GM23338 (cell line): ENCODE measurements at regions not wholly inside any gene's neighbourhood (a gene's known extent, or its start where the extent isn't known, plus 50 kb on each side); places are given as distances from the start of the nearest gene placed in this dataset.

Source experiments
- ATAC-seq: fragments of 200-7000 bp; cut with Tn5 transposase; 3 replicates; pipeline ENCODE4 v1.9.1; 2020
- DNase-seq: peaks from one replicate; pipeline ENCODE4 v3.0.0-alpha.2; 2015; ENCODE audit warnings: low spot score
- H2AFZ ChIP-seq: fragments of 200-600 bp; sonication (generic); 2 replicates; pipeline ENCODE4 v1.8.0; 2016; ENCODE audit warnings: antibody characterized with exemption, mild to moderate bottlenecking, moderate library complexity
- H3F3A ChIP-seq: fragments of 200-600 bp; sonication (generic); replicated peaks from 2 replicates; pipeline ENCODE4 v1.8.0; 2017; ENCODE audit warnings: antibody characterized with exemption, mixed run types, low read depth
- H3K27ac ChIP-seq: fragments of 200-600 bp; sonication (generic); 2 replicates; pipeline ENCODE4 v1.6.1; 2016; ENCODE audit warnings: low read depth
- H3K27me3 ChIP-seq: fragments of 200-600 bp; sonication (generic); 2 replicates; pipeline ENCODE4 v1.8.0; 2016; ENCODE audit warnings: mild to moderate bottlenecking, mixed run types, moderate library complexity; ENCODE audit not compliant: insufficient read depth
- H3K36me3 ChIP-seq: fragments of 200-600 bp; sonication (generic); 2 replicates; pipeline ENCODE4 v1.8.0; 2016; ENCODE audit warnings: mild to moderate bottlenecking; ENCODE audit not compliant: insufficient read depth
- H3K4me1 ChIP-seq: fragments of 200-600 bp; sonication (generic); 2 replicates; pipeline ENCODE4 v1.8.0; 2016; ENCODE audit warnings: mild to moderate bottlenecking, moderate library complexity; ENCODE audit not compliant: insufficient read depth
- H3K4me2 ChIP-seq: fragments of 200-600 bp; sonication (generic); 2 replicates; pipeline ENCODE4 v1.7.1; 2017; ENCODE audit warnings: mixed run types
- H3K4me3 ChIP-seq: fragments of 200-600 bp; sonication (generic); 2 replicates; pipeline ENCODE4 v1.6.1; 2016; ENCODE audit warnings: mixed run types
- H3K79me2 ChIP-seq: fragments of 200-600 bp; sonication (generic); replicated peaks from 2 replicates; pipeline ENCODE4 v1.8.0; 2017; ENCODE audit warnings: mild to moderate bottlenecking; ENCODE audit not compliant: insufficient read depth
- H3K9me2 ChIP-seq: fragments of 200-600 bp; sonication (generic); 2 replicates; pipeline ENCODE4 v1.8.0; 2017; ENCODE audit not compliant: insufficient read depth
- H4K20me1 ChIP-seq: fragments of 200-600 bp; sonication (generic); replicated peaks from 2 replicates; pipeline ENCODE4 v1.8.0; 2017; ENCODE audit warnings: mild to moderate bottlenecking; ENCODE audit not compliant: insufficient read depth
- H3K27ac Mint-ChIP-seq: 2 replicates; pipeline ENCODE4 v1.8.0; 2020; ENCODE audit warnings: inconsistent platforms, mild to moderate bottlenecking, moderate library complexity, mixed read lengths
- H3K27me3 Mint-ChIP-seq: 3 replicates; pipeline ENCODE4 v1.8.0; 2022; ENCODE audit warnings: low read depth, mild to moderate bottlenecking, moderate library complexity, mixed read lengths, inconsistent platforms; ENCODE audit not compliant: insufficient read depth, poor library complexity
- H3K36me3 Mint-ChIP-seq: 3 replicates; pipeline ENCODE4 v1.8.0; 2021; ENCODE audit warnings: low read depth, mild to moderate bottlenecking, inconsistent platforms, moderate library complexity, mixed read lengths
- H3K4me1 Mint-ChIP-seq: 3 replicates; pipeline ENCODE4 v1.8.0; 2020; ENCODE audit warnings: mild to moderate bottlenecking, inconsistent platforms, mixed read lengths
- H3K4me3 Mint-ChIP-seq: 3 replicates; pipeline ENCODE4 v1.8.0; 2021; ENCODE audit warnings: moderate library complexity, mild to moderate bottlenecking, inconsistent platforms, mixed read lengths
- H3K9me3 Mint-ChIP-seq: 3 replicates; pipeline ENCODE4 v1.8.0; 2020; ENCODE audit warnings: moderate library complexity, mild to moderate bottlenecking, inconsistent platforms, mixed read lengths
- EZH2 ChIP-seq: fragments of 200-600 bp; sonication (generic); IDR thresholded peaks from one replicate; pipeline ENCODE4 v1.8.0; 2017; ENCODE audit warnings: antibody characterized with exemption, mild to moderate bottlenecking, low read depth; ENCODE audit not compliant: unreplicated experiment
- JUNB ChIP-seq: IDR thresholded peaks from one replicate; pipeline ENCODE4 v1.6.1; 2016; ENCODE audit warnings: antibody characterized with exemption; ENCODE audit not compliant: unreplicated experiment
- STAT1 ChIP-seq: IDR thresholded peaks from one replicate; pipeline ENCODE4 v1.6.1; 2016; ENCODE audit warnings: antibody characterized with exemption; ENCODE audit not compliant: unreplicated experiment
- ZNF462 ChIP-seq: fragments of 250-450 bp; sonication (Bioruptor Pico); IDR thresholded peaks from 2 replicates; pipeline ENCODE4 v1.5.0; 2020; ENCODE audit warnings: mild to moderate bottlenecking, moderate library complexity
- TF ChIP-seq, protein P1 (sequence below): IDR thresholded peaks from one replicate; pipeline ENCODE4 v1.6.1; 2018; ENCODE audit warnings: antibody characterized with exemption; ENCODE audit not compliant: unreplicated experiment
- TF ChIP-seq, protein P2 (sequence below): IDR thresholded peaks from 2 replicates; pipeline ENCODE4 v1.6.1; 2016; ENCODE audit warnings: antibody characterized with exemption
- TF ChIP-seq, protein P3 (sequence below), 2 experiments: fragments of 200-600 bp in 1 of 2; sonication (generic) in 1 of 2; conservative IDR thresholded peaks; 2 replicates each; pipeline versions ENCODE4 v1.5.1 to v1.6.1; 2016 to 2017; ENCODE audit warnings: antibody characterized with exemption in 2 of 2, low read depth in 2 of 2, mild to moderate bottlenecking in 2 of 2, moderate library complexity in 1 of 2

- Histone ChIP-seq H3K36me3 (no peaks in the 10 kb centered on the region), H3K4me3 (no peak overlapping the region)
Observed at GRCh38 chr9:116042321-116042720, 111.3 kb upstream of the PAPPA start.

DNA sequence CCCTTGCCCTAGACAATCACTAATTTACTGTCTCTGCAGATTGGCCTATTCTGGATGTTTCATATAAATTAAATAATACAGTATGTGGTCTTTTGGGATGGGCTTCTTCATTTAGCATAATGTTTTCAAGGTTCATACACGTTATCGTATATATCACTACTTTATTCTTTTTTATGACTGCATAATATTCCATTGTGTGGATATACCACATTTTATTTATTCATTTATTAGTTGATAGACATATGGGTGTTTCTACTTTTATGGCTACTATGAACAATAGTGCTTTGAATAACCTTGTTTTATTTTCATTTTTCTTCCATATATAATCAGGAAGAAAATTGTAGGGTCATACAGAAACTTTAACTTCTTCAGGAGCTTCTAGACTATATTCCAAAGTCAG lies 108.5 kb upstream of the PAPPA start:
- H3K4me1 ChIP-seq: no peaks in the 10 kb centered on the region
- H3K9me2 ChIP-seq: no peaks in the 10 kb centered on the region
- H3K4me3 Mint-ChIP-seq: no peak overlapping the region
- no peak overlapping the region for H3K27ac Mint-ChIP-seq
- no peaks in the 10 kb centered on the region; the same call in 2 of the 3 replicates for H3K9me3 Mint-ChIP-seq
- DNase-seq (no peak), ATAC-seq (no peak)
- H4K20me1 ChIP-seq: no peaks in the 10 kb centered on the region
- H3K36me3 ChIP-seq: no peaks in the 10 kb centered on the region
- H3K27me3 Mint-ChIP-seq: no peaks in the 10 kb centered on the region
- H3K27me3 ChIP-seq: no peaks in the 10 kb centered on the region
- H2AFZ ChIP-seq: no peak overlapping the region
- H3K27ac ChIP-seq: no peak overlapping the region
- H3K36me3 Mint-ChIP-seq: no peaks in the 10 kb centered on the region
- H3K79me2 ChIP-seq: no peaks in the 10 kb centered on the region
- H3K4me2 ChIP-seq: no peak overlapping the region
- no peaks in the 10 kb centered on the region for H3F3A ChIP-seq
- H3K4me3 ChIP-seq: no peak overlapping the region
- H3K4me1 Mint-ChIP-seq: no peaks in the 10 kb centered on the region
- TF ChIP-seq, protein P1, sequence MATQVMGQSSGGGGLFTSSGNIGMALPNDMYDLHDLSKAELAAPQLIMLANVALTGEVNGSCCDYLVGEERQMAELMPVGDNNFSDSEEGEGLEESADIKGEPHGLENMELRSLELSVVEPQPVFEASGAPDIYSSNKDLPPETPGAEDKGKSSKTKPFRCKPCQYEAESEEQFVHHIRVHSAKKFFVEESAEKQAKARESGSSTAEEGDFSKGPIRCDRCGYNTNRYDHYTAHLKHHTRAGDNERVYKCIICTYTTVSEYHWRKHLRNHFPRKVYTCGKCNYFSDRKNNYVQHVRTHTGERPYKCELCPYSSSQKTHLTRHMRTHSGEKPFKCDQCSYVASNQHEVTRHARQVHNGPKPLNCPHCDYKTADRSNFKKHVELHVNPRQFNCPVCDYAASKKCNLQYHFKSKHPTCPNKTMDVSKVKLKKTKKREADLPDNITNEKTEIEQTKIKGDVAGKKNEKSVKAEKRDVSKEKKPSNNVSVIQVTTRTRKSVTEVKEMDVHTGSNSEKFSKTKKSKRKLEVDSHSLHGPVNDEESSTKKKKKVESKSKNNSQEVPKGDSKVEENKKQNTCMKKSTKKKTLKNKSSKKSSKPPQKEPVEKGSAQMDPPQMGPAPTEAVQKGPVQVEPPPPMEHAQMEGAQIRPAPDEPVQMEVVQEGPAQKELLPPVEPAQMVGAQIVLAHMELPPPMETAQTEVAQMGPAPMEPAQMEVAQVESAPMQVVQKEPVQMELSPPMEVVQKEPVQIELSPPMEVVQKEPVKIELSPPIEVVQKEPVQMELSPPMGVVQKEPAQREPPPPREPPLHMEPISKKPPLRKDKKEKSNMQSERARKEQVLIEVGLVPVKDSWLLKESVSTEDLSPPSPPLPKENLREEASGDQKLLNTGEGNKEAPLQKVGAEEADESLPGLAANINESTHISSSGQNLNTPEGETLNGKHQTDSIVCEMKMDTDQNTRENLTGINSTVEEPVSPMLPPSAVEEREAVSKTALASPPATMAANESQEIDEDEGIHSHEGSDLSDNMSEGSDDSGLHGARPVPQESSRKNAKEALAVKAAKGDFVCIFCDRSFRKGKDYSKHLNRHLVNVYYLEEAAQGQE: no peak
- no peak for TF ChIP-seq ZNF462 (CRISPR knock-in tag)
- no peak for TF ChIP-seq EZH2
- TF ChIP-seq STAT1: no peak
- TF ChIP-seq, protein P2, sequence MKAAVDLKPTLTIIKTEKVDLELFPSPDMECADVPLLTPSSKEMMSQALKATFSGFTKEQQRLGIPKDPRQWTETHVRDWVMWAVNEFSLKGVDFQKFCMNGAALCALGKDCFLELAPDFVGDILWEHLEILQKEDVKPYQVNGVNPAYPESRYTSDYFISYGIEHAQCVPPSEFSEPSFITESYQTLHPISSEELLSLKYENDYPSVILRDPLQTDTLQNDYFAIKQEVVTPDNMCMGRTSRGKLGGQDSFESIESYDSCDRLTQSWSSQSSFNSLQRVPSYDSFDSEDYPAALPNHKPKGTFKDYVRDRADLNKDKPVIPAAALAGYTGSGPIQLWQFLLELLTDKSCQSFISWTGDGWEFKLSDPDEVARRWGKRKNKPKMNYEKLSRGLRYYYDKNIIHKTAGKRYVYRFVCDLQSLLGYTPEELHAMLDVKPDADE: no peak
- TF ChIP-seq JUNB: no peak

More at GRCh38 chr9:116042321-116042720, 111.3 kb upstream of the PAPPA start:
- H3K9me2 ChIP-seq: no peaks in the 10 kb centered on the region
- TF ChIP-seq, protein P3, sequence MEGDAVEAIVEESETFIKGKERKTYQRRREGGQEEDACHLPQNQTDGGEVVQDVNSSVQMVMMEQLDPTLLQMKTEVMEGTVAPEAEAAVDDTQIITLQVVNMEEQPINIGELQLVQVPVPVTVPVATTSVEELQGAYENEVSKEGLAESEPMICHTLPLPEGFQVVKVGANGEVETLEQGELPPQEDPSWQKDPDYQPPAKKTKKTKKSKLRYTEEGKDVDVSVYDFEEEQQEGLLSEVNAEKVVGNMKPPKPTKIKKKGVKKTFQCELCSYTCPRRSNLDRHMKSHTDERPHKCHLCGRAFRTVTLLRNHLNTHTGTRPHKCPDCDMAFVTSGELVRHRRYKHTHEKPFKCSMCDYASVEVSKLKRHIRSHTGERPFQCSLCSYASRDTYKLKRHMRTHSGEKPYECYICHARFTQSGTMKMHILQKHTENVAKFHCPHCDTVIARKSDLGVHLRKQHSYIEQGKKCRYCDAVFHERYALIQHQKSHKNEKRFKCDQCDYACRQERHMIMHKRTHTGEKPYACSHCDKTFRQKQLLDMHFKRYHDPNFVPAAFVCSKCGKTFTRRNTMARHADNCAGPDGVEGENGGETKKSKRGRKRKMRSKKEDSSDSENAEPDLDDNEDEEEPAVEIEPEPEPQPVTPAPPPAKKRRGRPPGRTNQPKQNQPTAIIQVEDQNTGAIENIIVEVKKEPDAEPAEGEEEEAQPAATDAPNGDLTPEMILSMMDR (conservative IDR thresholded peaks at IDR 0.05; ENCODE audit: low read depth in 2 of 2): no peak
- Mint-ChIP-seq H3K4me3 (no peak overlapping the region), H3K36me3 (no peaks in the 10 kb centered on the region), H3K4me1 (no peaks in the 10 kb centered on the region), H3K27me3 (no peaks in the 10 kb centered on the region), H3K27ac (no peak overlapping the region), H3K9me3 (no peaks in the 10 kb centered on the region; the same call in 2 of the 3 replicates)
- H3F3A ChIP-seq: no peaks in the 10 kb centered on the region
- no peaks in the 10 kb centered on the region for H3K79me2 ChIP-seq
- no peaks in the 10 kb centered on the region for H3K27me3 ChIP-seq
- no peak overlapping the region for H3K27ac ChIP-seq
- no peak overlapping the region for H2AFZ ChIP-seq
- H4K20me1 ChIP-seq: no peaks in the 10 kb centered on the region
- H3K4me1 ChIP-seq: no peaks in the 10 kb centered on the region
- ATAC-seq (no peak), DNase-seq (no peak)
- no peak overlapping the region for H3K4me2 ChIP-seq
